ENCODE measurements at regions not wholly inside any gene's neighbourhood (a gene's known extent, or its start where the extent isn't known, plus 50 kb on each side); places are given as distances from the start of the nearest gene placed in this dataset.

DNA sequence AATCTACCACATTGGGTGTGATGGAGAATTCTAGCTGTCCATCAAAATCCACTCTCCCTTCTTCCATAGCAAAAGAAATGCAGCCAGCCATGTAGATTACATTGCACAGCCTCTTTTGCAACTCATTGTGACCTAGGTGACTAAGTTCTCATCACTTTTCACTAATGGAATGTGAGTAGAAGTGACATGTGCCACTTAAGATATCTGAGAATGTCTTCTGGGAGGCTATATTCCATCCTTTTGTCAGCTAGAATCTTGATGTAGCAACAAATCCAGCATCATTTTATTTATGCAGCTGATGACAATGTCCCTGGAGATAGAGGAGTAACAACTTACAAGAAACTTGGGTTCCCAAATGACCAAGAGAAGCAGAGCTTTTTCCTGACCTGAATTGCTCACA lies 61.5 kb upstream of the API5 start:
- no peak for DNase-seq (ENCODE audit: low read depth)

DNA sequence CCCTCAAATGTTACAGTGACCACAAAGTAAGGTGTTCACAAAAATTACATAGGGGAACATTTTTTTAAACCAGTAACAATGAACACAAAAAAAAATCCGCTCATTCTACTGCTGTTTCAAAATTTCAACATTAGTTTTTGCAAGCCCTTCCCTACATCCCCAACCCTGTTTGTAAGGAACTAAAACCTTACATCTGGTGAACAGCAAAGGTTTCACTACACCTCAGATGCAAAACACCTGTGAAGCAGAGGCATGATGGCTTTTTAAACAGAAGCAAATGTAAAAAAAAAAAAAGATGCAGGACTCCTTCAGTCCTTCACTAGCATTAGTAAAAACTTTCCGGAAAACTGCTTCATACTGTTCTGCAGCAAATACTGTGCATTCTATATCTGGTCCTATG lies 50.0 kb upstream of the API5 start:
- no peak for DNase-seq (ENCODE audit: low read depth)
